ENCODE measurements at regions not wholly inside any gene's neighbourhood (a gene's known extent, or its start where the extent isn't known, plus 50 kb on each side); places are given as distances from the start of the nearest gene placed in this dataset.

- H3K4me3 ChIP-seq = no peak overlapping the region
- no peak overlapping the region for H3K27ac ChIP-seq
- H3K9me3 ChIP-seq = peaks cover 0 to 7% (median 0%) of the 10 kb centered on the region in 4 donors
- peaks cover 0 to 79% of the 10 kb centered on the region in 2 donors for H3K27me3 ChIP-seq
- 1 to 2% methylated on average over 63 to 71 of the region's 93 CpGs for WGBS, 2 donors
- TF ChIP-seq POLR2A (IDR thresholded peaks at IDR 0.05) = no peak
- TF ChIP-seq CTCF (IDR thresholded peaks at IDR 0.05) = no peak
- TF ChIP-seq EP300 (IDR thresholded peaks at IDR 0.05) = no peak
- no peaks in the 10 kb centered on the region for H3K36me3 ChIP-seq
- H3K4me1 ChIP-seq = peaks cover 0 to 10% (median 0%) of the 10 kb centered on the region in 4 donors
- no peak for DNase-seq (ENCODE audit: low spot score in 2 of 2)
Observed at GRCh38 chr17:79183293-79184158, 108.9 kb downstream of the ENGASE start.

GRCh38 chr17:79183043-79183292, 108.3 kb downstream of the ENGASE start:
- H3K4me3 ChIP-seq = no peak overlapping the region
- H3K4me1 ChIP-seq = peaks cover 0 to 10% (median 0%) of the 10 kb centered on the region in 4 donors
- H3K36me3 ChIP-seq = no peaks in the 10 kb centered on the region
- TF ChIP-seq EP300 (IDR thresholded peaks at IDR 0.05) (no peak), POLR2A (IDR thresholded peaks at IDR 0.05) (no peak), CTCF (IDR thresholded peaks at IDR 0.05) (no peak)
- peaks cover 0 to 75% of the 10 kb centered on the region in 2 donors for H3K27me3 ChIP-seq
- no peak for DNase-seq (ENCODE audit: low spot score in 2 of 2)
- WGBS, 2 donors = 13% methylated on average over 23 of the region's 43 CpGs; no CpG with 5 or more reads in 1 of the 2 donors
- H3K27ac ChIP-seq = no peak overlapping the region
- H3K9me3 ChIP-seq = peaks cover 0 to 12% (median 0%) of the 10 kb centered on the region in 4 donors

GRCh38 chr17:79182176-79183042, 107.8 kb downstream of the ENGASE start:
- WGBS, 2 donors = 9 to 19% methylated on average over 15 to 22 of the region's 68 CpGs
- H3K36me3 ChIP-seq = no peaks in the 10 kb centered on the region
- peaks cover 0 to 69% of the 10 kb centered on the region in 2 donors for H3K27me3 ChIP-seq
- no peak overlapping the region for H3K4me3 ChIP-seq
- H3K27ac ChIP-seq = no peak overlapping the region
- peaks cover 0 to 12% (median 0%) of the 10 kb centered on the region in 4 donors for H3K9me3 ChIP-seq
- peaks cover 0 to 10% (median 0%) of the 10 kb centered on the region in 4 donors for H3K4me1 ChIP-seq
- no peak for DNase-seq (ENCODE audit: low spot score in 2 of 2)
- TF ChIP-seq EP300 (IDR thresholded peaks at IDR 0.05) (no peak), CTCF (IDR thresholded peaks at IDR 0.05) (no peak), POLR2A (IDR thresholded peaks at IDR 0.05) (no peak)

- no peak for DNase-seq (ENCODE audit: low spot score in 2 of 2)
- Histone ChIP-seq H3K27me3 (peaks cover 0 to 50% of the 10 kb centered on the region in 2 donors), H3K27ac (no peak overlapping the region), H3K36me3 (no peaks in the 10 kb centered on the region), H3K9me3 (peaks cover 0 to 12% (median 0%) of the 10 kb centered on the region in 4 donors), H3K4me1 (peaks cover 0 to 10% (median 0%) of the 10 kb centered on the region in 4 donors), H3K4me3 (no peak overlapping the region)
- WGBS, 2 donors = 72 to 76% methylated on average over 20 of the region's 20 CpGs
- TF ChIP-seq POLR2A (IDR thresholded peaks at IDR 0.05) (no peak), EP300 (IDR thresholded peaks at IDR 0.05) (no peak), CTCF (IDR thresholded peaks at IDR 0.05) (no peak)
Observed at GRCh38 chr17:79180358-79181005, 105.9 kb downstream of the ENGASE start.

Measured in tibial nerve (tissue), 4 donors.